Stimulated activated memory B cell treated with anti-CD40 and anti-IgM and Interleukin-4, amounts not matched to agents 10 μg/mL and 1 μg/mL and 100 μg/mL, for 72 hours (primary cell): ENCODE measurements at regions not wholly inside any gene's neighbourhood (a gene's known extent, or its start where the extent isn't known, plus 50 kb on each side); places are given as distances from the start of the nearest gene placed in this dataset.

ENCODE experiments used
- ATAC-seq: fragments of 150-1000 bp; cut with Tn5 transposase; 2 replicates; pipeline ENCODE4 v1.10.0; 2021
- H3K27ac Mint-ChIP-seq: one replicate; pipeline ENCODE4 v1.8.0; 2022; ENCODE audit warnings: mild to moderate bottlenecking, mixed read lengths
- H3K27me3 Mint-ChIP-seq: one replicate; pipeline ENCODE4 v1.8.0; 2022; ENCODE audit warnings: mixed read lengths
- H3K36me3 Mint-ChIP-seq: one replicate; pipeline ENCODE4 v1.8.0; 2022; ENCODE audit warnings: mixed read lengths
- H3K4me1 Mint-ChIP-seq: one replicate; pipeline ENCODE4 v1.8.0; 2022; ENCODE audit warnings: mixed read lengths
- H3K4me3 Mint-ChIP-seq: one replicate; pipeline ENCODE4 v1.8.0; 2022; ENCODE audit warnings: mild to moderate bottlenecking, moderate library complexity, mixed read lengths
- H3K9me3 Mint-ChIP-seq: one replicate; pipeline ENCODE4 v1.8.0; 2022; ENCODE audit warnings: mixed read lengths

GRCh38 chr11:111045874-111046273 is 199.7 kb upstream of the POU2AF2 start:
- no peak for ATAC-seq
- peaks cover 6% of the 10 kb centered on the region for H3K4me1 Mint-ChIP-seq
- H3K9me3 Mint-ChIP-seq, result peaks cover 3% of the 10 kb centered on the region
- H3K4me3 Mint-ChIP-seq, result no peak overlapping the region
- H3K27ac Mint-ChIP-seq, result no peak overlapping the region
- H3K36me3 Mint-ChIP-seq, result no peaks in the 10 kb centered on the region
- H3K27me3 Mint-ChIP-seq, result no peaks in the 10 kb centered on the region

- Mint-ChIP-seq H3K36me3 (no peaks in the 10 kb centered on the region), H3K4me3 (no peak overlapping the region), H3K4me1 (peaks cover 6% of the 10 kb centered on the region), H3K27me3 (no peaks in the 10 kb centered on the region), H3K27ac (no peak overlapping the region), H3K9me3 (peaks cover under 1% of the 10 kb centered on the region)
- ATAC-seq, result no peak
These were observed 200.1 kb upstream of the POU2AF2 start for GRCh38 chr11:111045407-111045803.

GRCh38 chr11:111044751-111045406 is 200.6 kb upstream of the POU2AF2 start:
- Mint-ChIP-seq H3K27ac (no peak overlapping the region), H3K27me3 (no peaks in the 10 kb centered on the region), H3K4me1 (peaks cover 6% of the 10 kb centered on the region), H3K4me3 (no peak overlapping the region), H3K9me3 (no peaks in the 10 kb centered on the region), H3K36me3 (no peaks in the 10 kb centered on the region)
- ATAC-seq, result no peak

GRCh38 chr11:111039982-111040381 is 205.5 kb upstream of the POU2AF2 start:
- Mint-ChIP-seq H3K36me3 (no peaks in the 10 kb centered on the region), H3K27ac (no peak overlapping the region), H3K27me3 (no peaks in the 10 kb centered on the region), H3K9me3 (peaks cover 9% of the 10 kb centered on the region), H3K4me3 (no peak overlapping the region), H3K4me1 (peaks cover 6% of the 10 kb centered on the region)
- no peak for ATAC-seq

GRCh38 chr11:111035746-111036145 is 209.8 kb upstream of the POU2AF2 start:
- Mint-ChIP-seq H3K27me3 (no peaks in the 10 kb centered on the region), H3K4me1 (no peaks in the 10 kb centered on the region)

DNA sequence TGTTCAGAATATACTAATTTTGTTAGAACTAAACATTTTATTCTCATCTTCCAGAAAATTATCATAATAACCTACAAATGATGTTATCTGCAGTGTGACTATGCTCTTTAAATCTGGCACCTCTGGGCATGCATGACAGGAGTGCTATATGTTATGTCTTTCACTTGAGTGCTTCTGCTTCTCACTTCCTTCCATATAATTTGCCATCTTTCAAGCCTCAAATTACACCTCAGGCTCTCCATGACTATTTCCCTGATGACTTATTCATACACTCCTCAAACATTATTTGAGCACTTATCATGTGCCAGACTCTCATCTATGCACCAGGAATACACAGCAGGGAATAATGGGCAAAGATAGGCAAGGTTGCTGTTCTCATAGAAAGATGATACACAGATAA is 219.3 kb upstream of the POU2AF2 start:
- Mint-ChIP-seq H3K27ac (no peak overlapping the region), H3K9me3 (peaks cover 15% of the 10 kb centered on the region), H3K36me3 (no peaks in the 10 kb centered on the region), H3K4me3 (no peak overlapping the region), H3K27me3 (peaks cover 10% of the 10 kb centered on the region), H3K4me1 (peaks cover 12% of the 10 kb centered on the region)
- no peak for ATAC-seq

More at GRCh38 chr11:111035746-111036145, 209.8 kb upstream of the POU2AF2 start:
- H3K9me3 Mint-ChIP-seq, result peaks cover 19% of the 10 kb centered on the region
- H3K27ac Mint-ChIP-seq, result no peak overlapping the region
- no peak for ATAC-seq
- H3K4me3 Mint-ChIP-seq, result no peak overlapping the region
- no peaks in the 10 kb centered on the region for H3K36me3 Mint-ChIP-seq

GRCh38 chr11:111021131-111021530 is 224.4 kb upstream of the POU2AF2 start:
- ATAC-seq, result no peak
- Mint-ChIP-seq H3K27me3 (peaks cover 10% of the 10 kb centered on the region), H3K9me3 (peaks cover 3% of the 10 kb centered on the region), H3K4me1 (peaks cover 8% of the 10 kb centered on the region), H3K4me3 (no peak overlapping the region), H3K27ac (no peak overlapping the region), H3K36me3 (no peaks in the 10 kb centered on the region)

GRCh38 chr11:111019871-111020670 is 225.5 kb upstream of the POU2AF2 start:
- Mint-ChIP-seq H3K36me3 (no peaks in the 10 kb centered on the region), H3K4me3 (no peak overlapping the region), H3K27me3 (peaks cover 11% of the 10 kb centered on the region), H3K9me3 (no peaks in the 10 kb centered on the region), H3K4me1 (peaks cover under 1% of the 10 kb centered on the region), H3K27ac (no peak overlapping the region)
- no peak for ATAC-seq

GRCh38 chr11:111019451-111019850 is 226.1 kb upstream of the POU2AF2 start:
- no peaks in the 10 kb centered on the region for H3K36me3 Mint-ChIP-seq
- no peaks in the 10 kb centered on the region for H3K9me3 Mint-ChIP-seq
- no peak overlapping the region for H3K27ac Mint-ChIP-seq
- peaks cover 7% of the 10 kb centered on the region for H3K4me1 Mint-ChIP-seq
- no peak overlapping the region for H3K4me3 Mint-ChIP-seq
- no peak for ATAC-seq
- H3K27me3 Mint-ChIP-seq, result peaks cover 18% of the 10 kb centered on the region

DNA sequence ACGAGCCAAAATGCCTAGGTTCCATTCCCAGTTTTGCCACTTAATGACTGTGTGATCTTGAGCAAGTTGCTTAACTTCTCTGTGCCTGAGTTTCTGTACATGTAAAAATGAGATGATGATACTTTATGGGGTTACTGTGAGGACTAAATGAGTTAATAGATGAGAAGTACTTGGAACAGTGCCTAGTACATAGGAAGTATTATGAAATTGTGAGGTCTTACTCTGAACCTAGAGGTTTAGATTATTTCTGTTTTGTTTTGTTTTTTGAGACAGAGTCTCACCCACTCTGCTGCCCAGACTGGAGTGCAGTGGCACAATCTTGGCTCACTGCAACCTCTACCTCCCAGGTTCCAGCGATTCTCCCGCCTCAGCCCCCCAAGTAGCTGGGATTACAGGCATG is 227.0 kb upstream of the POU2AF2 start:
- no peaks in the 10 kb centered on the region for H3K36me3 Mint-ChIP-seq
- H3K9me3 Mint-ChIP-seq, result no peaks in the 10 kb centered on the region
- ATAC-seq, result no peak
- peaks cover 13% of the 10 kb centered on the region for H3K4me1 Mint-ChIP-seq
- H3K27me3 Mint-ChIP-seq, result peaks cover 26% of the 10 kb centered on the region
- H3K4me3 Mint-ChIP-seq, result no peak overlapping the region
- H3K27ac Mint-ChIP-seq, result no peak overlapping the region

DNA sequence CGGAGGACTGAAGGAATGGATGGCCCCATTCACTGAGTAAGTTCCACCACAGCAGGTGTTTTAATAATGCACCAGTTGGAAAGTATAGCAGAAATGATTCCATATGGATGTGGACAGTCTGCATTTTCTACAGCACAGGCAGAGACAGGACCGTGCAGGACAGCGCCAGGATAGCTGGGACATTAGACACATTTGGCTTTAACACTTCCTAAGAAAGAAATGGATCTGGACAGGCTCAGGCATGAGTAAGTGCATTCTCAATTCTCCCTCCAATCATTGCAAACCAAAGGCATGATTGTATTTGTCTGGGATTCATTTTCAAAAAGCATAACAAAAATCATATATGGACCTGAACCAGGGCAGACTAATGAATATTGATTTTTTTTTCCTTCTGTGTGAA is 233.0 kb upstream of the POU2AF2 start:
- no peak overlapping the region for H3K4me3 Mint-ChIP-seq
- H3K36me3 Mint-ChIP-seq, result no peaks in the 10 kb centered on the region
- ATAC-seq, result no peak
- H3K4me1 Mint-ChIP-seq, result peaks cover 19% of the 10 kb centered on the region
- no peak overlapping the region for H3K27ac Mint-ChIP-seq
- peaks cover 59% of the 10 kb centered on the region for H3K27me3 Mint-ChIP-seq
- no peaks in the 10 kb centered on the region for H3K9me3 Mint-ChIP-seq

- H3K9me3 Mint-ChIP-seq, result no peaks in the 10 kb centered on the region
- H3K4me3 Mint-ChIP-seq, result no peak overlapping the region
- H3K27me3 Mint-ChIP-seq, result peaks cover 59% of the 10 kb centered on the region
- peaks cover 19% of the 10 kb centered on the region for H3K4me1 Mint-ChIP-seq
- no peak for ATAC-seq
- no peak overlapping the region for H3K27ac Mint-ChIP-seq
- H3K36me3 Mint-ChIP-seq, result no peaks in the 10 kb centered on the region
These were observed 234.3 kb upstream of the POU2AF2 start for GRCh38 chr11:111011275-111011594.

- no peaks in the 10 kb centered on the region for H3K36me3 Mint-ChIP-seq
- H3K27me3 Mint-ChIP-seq, result peaks cover 59% of the 10 kb centered on the region
- no peak for ATAC-seq
- peaks cover 19% of the 10 kb centered on the region for H3K4me1 Mint-ChIP-seq
- no peak overlapping the region for H3K27ac Mint-ChIP-seq
- no peak overlapping the region for H3K4me3 Mint-ChIP-seq
- no peaks in the 10 kb centered on the region for H3K9me3 Mint-ChIP-seq
These were observed 234.9 kb upstream of the POU2AF2 start for GRCh38 chr11:111010391-111011274.

DNA sequence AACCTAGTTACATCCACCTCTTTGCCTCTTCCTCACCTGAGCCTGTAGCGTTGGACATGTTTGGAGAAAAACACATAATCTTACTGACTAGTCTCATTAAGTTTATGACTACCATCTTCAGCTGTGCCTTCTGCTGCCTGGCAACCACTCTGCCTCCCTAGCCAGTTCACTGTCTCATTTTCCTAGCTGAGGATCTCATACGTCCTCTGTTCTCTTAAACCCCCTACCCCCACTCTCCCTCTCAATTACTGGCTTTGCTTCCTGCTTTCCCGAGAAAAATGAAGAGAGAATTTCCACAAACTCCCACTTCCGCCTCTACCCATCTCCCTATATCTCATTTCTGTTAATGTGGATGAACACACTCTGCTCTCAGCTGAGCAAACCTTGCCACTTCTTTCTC is 239.3 kb upstream of the POU2AF2 start:
- no peak for ATAC-seq
- H3K27me3 Mint-ChIP-seq, result peaks cover 28% of the 10 kb centered on the region

GRCh38 chr11:111001986-111002611 is 243.4 kb upstream of the POU2AF2 start:
- Mint-ChIP-seq H3K27me3 (no peaks in the 10 kb centered on the region), H3K27ac (no peak overlapping the region), H3K36me3 (no peaks in the 10 kb centered on the region), H3K4me1 (peaks cover 5% of the 10 kb centered on the region), H3K9me3 (no peaks in the 10 kb centered on the region), H3K4me3 (no peak overlapping the region)
- no peak for ATAC-seq

More for the DNA sequence above, 239.3 kb upstream of the POU2AF2 start:
- Mint-ChIP-seq H3K36me3 (no peaks in the 10 kb centered on the region), H3K27ac (no peak overlapping the region), H3K9me3 (no peaks in the 10 kb centered on the region), H3K4me1 (no peaks in the 10 kb centered on the region), H3K4me3 (no peak overlapping the region)
